ENCODE measurements at regions not wholly inside any gene's neighbourhood (a gene's known extent, or its start where the extent isn't known, plus 50 kb on each side); places are given as distances from the start of the nearest gene placed in this dataset.

- TF ChIP-seq EZH2 (IDR thresholded peaks at IDR 0.05; ENCODE audit: borderline replicate concordance) (no peak), CTCF (IDR thresholded peaks at IDR 0.05; ENCODE audit: poor library complexity) (no peak)
These were observed 327.1 kb downstream of the ETAA1 start for GRCh38 chr2:67724261-67724660.

Data from hepatocyte (in vitro differentiated cells).